ENCODE measurements at regions not wholly inside any gene's neighbourhood (a gene's known extent, or its start where the extent isn't known, plus 50 kb on each side); places are given as distances from the start of the nearest gene placed in this dataset.
"Not testable (repeated sequence)": the region's sequence is repeated elsewhere in the genome, so short reads cannot be mapped to it uniquely, and the experiment has no call there.

DNA sequence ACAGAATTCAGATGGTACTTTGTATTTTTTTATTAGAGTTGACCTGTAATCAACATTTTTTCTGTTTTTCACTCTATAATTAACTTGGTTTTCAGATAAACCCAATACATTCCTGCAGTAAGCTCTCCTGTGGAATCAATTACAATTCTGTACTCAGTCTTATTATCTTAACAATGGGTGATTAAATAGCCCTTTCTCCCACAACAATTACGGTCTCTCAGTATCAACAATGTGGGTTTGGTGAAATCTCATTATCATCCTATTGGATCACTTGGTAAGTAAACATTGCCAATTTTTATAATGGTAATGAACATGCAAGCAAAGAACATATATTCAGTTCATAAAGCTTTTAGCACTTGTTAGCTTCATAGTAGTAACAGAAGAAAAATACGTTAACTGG, 438.9 kb upstream of the EPHA7 start:
- DNase-seq (ENCODE audit: low spot score) (no peak), ATAC-seq (ENCODE audit: low FRiP score) (no peak)
- TF ChIP-seq, protein P1, sequence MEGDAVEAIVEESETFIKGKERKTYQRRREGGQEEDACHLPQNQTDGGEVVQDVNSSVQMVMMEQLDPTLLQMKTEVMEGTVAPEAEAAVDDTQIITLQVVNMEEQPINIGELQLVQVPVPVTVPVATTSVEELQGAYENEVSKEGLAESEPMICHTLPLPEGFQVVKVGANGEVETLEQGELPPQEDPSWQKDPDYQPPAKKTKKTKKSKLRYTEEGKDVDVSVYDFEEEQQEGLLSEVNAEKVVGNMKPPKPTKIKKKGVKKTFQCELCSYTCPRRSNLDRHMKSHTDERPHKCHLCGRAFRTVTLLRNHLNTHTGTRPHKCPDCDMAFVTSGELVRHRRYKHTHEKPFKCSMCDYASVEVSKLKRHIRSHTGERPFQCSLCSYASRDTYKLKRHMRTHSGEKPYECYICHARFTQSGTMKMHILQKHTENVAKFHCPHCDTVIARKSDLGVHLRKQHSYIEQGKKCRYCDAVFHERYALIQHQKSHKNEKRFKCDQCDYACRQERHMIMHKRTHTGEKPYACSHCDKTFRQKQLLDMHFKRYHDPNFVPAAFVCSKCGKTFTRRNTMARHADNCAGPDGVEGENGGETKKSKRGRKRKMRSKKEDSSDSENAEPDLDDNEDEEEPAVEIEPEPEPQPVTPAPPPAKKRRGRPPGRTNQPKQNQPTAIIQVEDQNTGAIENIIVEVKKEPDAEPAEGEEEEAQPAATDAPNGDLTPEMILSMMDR (IDR thresholded peaks at IDR 0.05) = no peak

DNA sequence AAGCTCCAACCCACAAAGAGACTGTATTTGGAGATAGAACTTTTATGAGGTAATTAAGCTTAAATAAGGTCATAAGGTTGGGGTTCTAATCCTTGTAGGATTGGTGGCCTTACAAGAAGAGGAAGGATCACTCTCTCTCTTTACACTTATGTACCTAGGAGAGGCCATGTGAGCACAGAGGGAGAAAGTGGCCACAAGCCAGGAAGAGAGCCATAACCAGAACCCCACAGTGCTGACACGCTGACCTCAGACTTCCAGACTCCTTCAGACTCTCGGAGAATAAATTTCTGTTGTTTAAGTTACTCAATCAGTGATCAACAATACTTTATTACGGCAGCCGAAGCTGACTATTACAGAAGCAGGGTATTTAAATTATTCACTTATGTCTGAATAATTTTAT, 430.5 kb upstream of the EPHA7 start:
- ATAC-seq (ENCODE audit: low FRiP score) = no peak
- TF ChIP-seq, protein P1 (IDR thresholded peaks at IDR 0.05) = no peak
- DNase-seq (ENCODE audit: low spot score) = no peak

DNA sequence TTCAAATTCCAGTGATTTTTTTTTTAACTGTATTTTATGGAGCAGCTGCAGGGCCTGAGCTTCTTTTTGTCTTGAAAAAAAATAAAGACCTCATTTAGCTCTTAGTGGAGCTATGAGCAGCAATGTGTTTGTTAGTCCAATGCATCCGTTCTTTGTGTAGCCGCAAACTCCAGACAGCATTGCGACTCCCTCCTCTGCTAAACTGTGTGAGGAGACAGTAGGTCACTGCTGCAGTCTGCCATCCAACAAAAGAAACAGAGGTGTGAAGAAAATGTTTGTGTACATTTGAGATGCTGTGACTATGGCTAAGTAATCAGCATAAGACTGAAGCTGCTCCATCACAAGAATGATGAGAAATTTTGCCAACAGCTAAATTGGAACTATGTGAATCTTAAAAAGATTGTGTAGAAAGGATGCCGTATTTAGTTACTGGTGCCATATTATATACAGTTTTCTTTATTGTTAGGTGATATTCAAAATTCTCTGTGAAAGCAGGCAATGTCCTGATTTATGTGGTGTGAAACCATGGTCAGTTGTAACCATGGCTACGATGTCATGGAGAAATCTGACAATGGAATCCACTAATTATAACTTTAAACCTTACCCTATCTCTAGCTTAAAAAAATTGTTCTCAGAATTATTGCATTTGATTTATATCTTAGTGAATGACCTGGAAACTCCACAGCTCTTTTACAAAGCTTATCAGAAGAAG, 428.8 kb upstream of the EPHA7 start:
- no peak for ATAC-seq (ENCODE audit: low FRiP score)
- DNase-seq (ENCODE audit: low spot score) = no peak
- TF ChIP-seq, protein P1 (IDR thresholded peaks at IDR 0.05) = no peak

DNA sequence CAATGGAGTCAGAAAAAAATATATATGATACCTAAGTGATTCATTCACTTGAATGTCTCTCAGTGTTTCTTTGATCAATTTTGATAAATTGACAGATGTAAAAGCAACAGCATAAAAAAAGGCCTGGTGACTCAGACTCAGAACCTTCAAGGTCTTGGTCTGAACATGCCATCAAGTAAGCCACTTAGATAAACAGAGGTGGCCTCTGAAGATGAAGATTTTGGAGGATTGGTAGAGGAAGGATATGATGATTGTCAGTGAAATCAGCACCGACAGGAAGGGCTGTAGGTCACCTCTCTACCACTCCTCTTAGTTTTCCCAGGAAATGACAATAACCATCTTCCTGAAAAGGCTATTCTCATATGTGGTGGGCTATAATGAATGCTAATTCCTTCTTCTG, 422.8 kb upstream of the EPHA7 start:
- ATAC-seq (ENCODE audit: low FRiP score) (no peak), DNase-seq (ENCODE audit: low spot score) (no peak)
- TF ChIP-seq, protein P1 (IDR thresholded peaks at IDR 0.05) = no peak

DNA sequence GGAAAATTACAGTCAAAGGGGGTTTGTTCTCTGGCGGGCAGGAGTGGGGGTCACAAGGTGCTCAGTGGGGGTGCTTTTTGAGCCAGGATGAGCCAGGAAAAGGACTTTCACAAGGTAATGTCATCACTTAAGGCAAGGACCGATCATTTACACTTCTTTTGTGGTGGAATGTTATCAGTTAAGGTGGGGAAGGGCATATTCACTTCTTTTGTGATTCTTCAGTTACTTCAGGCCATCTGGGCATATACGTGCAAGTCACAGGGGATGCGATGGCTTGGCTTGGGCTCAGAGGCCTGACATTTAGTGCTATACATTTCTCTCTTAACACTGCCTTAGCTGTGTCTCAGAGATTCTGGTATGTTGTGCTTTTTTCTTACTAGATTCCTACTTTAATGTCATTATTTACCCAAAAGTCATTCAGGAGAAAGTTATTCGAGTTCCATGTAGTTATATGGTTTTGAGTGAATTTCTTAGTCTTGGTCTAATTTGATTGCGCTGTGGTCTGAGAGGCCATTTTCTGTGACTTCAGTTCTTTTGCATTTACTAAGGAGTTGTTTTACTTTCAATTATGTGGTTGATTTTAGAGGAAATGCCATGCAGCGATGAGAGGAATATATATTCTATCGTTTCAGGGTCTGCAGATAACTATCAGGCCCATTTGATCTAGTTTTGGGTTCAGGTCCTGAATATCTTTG, 416.2 kb upstream of the EPHA7 start:
- DNase-seq (ENCODE audit: low spot score); ATAC-seq (ENCODE audit: low FRiP score): not testable (repeated sequence)

DNA sequence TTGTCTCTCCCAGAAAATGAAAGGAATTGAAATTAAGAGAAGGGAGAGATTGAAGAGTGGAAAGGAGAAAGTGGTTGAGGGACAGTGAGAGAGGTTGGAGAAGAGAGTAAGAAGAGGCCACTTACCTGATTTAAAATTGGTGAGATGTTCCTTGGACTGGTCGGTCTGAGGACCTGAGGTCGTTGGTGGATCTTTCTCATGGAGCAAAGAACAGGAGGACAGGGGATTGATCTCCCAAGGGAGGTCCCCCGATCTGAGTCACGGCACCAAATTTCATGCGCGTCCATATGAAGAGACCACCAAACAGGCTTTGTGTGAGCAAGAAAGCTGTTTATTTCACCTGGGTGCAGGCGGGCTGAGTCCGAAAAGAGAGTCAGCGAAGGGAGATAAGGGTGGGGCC, 415.7 kb upstream of the EPHA7 start:
- not testable (repeated sequence) for DNase-seq (ENCODE audit: low spot score); ATAC-seq (ENCODE audit: low FRiP score)

DNA sequence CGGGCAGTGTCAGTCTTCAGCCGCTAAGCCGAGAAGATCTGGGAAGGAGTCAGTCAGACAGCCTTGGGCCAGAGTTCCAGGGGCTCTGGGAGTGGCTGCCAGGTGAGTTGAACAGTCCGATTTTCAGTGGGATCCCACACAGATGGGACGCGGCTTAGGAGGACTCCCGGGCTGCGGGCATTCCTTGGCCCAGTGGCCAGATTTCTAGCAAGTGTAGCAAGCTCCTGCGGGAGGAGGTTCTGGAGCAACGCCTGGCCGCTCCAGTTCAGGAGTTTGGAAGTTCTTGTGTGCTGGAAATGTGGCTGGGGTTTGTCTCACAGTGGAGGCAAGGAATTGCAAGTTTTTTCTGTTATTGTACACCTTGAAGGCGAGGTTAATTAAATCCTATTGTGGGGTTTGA, 414.0 kb upstream of the EPHA7 start:
- not testable (repeated sequence) for ATAC-seq (ENCODE audit: low FRiP score); DNase-seq (ENCODE audit: low spot score)

DNA sequence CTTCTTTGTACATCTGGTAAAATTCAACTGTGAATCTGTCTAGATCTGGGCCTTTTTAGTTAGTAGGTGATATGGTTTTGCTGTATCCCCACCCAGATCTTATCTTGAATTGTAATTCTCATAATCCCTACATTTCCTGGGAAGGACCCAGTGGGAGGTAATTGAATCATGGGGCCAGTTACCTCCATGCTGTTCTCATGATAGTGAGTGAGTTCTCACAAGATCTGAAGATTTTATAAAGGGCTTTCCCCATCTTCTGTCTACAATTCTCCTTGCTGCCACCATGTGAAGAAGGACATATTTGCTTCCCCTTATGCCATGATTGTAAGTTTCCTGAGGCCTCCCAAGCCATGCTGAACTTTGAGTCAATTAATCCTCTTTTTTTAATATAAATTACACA, 410.4 kb upstream of the EPHA7 start:
- ATAC-seq (ENCODE audit: low FRiP score); DNase-seq (ENCODE audit: low spot score): not testable (repeated sequence)

DNA sequence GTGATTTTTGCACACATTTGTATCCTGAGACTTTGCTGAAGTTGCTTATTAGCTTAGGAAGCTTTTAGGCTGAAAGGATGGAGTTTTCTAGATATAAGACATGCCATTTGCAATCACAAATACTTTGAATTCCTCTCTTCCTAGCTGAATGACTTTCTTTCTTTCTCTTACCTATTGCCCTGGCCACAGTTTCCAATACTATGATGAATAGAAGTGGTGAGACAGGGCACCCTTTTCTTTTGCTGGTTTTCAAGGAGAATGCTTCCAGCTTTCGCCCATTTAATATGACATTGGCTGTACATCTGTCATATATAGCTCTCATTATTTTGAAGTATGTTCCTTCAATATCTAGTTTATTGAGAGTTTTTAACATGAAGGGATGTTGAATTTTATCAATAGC, 409.6 kb upstream of the EPHA7 start:
- no peak for ATAC-seq (ENCODE audit: low FRiP score)
- no peak for DNase-seq (ENCODE audit: low spot score)
- TF ChIP-seq, protein P1 (IDR thresholded peaks at IDR 0.05) = no peak
